SK-N-SH (cell line): ENCODE measurements at regions not wholly inside any gene's neighbourhood (a gene's known extent, or its start where the extent isn't known, plus 50 kb on each side); places are given as distances from the start of the nearest gene placed in this dataset.

Experiments
- GABPA ChIP-seq: IDR thresholded peaks from 2 replicates; pipeline ENCODE4 v1.4.0; 2012; ENCODE audit warnings: low read depth, mild to moderate bottlenecking
- GATA2 ChIP-seq: sonication (generic); formaldehyde crosslinking; IDR thresholded peaks from 2 replicates; pipeline ENCODE4 v1.5.0; 2020; ENCODE audit warnings: mild to moderate bottlenecking, missing genetic modification reagents
- JUND ChIP-seq: IDR thresholded peaks from 2 replicates; pipeline ENCODE4 v1.4.0; 2012
- RAD21 ChIP-seq: IDR thresholded peaks from 2 replicates; pipeline ENCODE4 v1.6.1; 2012; ENCODE audit warnings: mild to moderate bottlenecking, low read length
- SMC3 ChIP-seq: IDR thresholded peaks from 2 replicates; pipeline ENCODE4 v1.6.1; 2012; ENCODE audit warnings: low read depth, low read length, improper control_type of control experiment
- TAF1 ChIP-seq: IDR thresholded peaks from 2 replicates; pipeline ENCODE4 v1.6.1; 2012; ENCODE audit warnings: low read depth, mild to moderate bottlenecking, low read length, moderate library complexity, borderline replicate concordance
- TEAD4 ChIP-seq: IDR thresholded peaks from 2 replicates; pipeline ENCODE4 v1.4.0; 2012; ENCODE audit warnings: mild to moderate bottlenecking, borderline replicate concordance; ENCODE audit not compliant: insufficient read depth
- TF ChIP-seq, protein P1 (sequence below): fragments of 200-600 bp; sonication (generic); IDR thresholded peaks from 2 replicates; pipeline ENCODE4 v1.6.1; 2017; ENCODE audit warnings: antibody characterized with exemption, mild to moderate bottlenecking, moderate library complexity

DNA sequence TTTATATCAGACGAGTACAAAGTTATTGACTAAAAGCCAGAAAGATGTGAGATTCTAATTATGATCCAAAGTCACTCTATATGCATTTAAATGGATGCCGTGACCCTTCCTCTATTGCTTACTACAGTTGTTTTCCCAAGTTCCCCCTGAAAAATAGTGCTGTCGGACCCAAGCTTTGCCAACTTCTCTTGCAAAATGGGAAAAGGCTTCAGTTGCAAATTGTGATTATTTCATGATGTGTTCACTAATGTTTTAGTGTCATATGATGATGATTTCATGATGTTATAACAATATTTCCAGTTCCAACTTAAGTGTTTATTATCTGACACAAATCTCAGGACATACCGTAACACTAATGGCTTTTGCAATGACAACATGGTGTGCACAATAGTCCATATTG is 534.6 kb upstream of the ATP2B1 start:
- TF ChIP-seq TEAD4 (no peak), GABPA (no peak), JUND (no peak), RAD21 (no peak), TAF1 (no peak), GATA2 (no peak), SMC3 (no peak)
- TF ChIP-seq, protein P1, sequence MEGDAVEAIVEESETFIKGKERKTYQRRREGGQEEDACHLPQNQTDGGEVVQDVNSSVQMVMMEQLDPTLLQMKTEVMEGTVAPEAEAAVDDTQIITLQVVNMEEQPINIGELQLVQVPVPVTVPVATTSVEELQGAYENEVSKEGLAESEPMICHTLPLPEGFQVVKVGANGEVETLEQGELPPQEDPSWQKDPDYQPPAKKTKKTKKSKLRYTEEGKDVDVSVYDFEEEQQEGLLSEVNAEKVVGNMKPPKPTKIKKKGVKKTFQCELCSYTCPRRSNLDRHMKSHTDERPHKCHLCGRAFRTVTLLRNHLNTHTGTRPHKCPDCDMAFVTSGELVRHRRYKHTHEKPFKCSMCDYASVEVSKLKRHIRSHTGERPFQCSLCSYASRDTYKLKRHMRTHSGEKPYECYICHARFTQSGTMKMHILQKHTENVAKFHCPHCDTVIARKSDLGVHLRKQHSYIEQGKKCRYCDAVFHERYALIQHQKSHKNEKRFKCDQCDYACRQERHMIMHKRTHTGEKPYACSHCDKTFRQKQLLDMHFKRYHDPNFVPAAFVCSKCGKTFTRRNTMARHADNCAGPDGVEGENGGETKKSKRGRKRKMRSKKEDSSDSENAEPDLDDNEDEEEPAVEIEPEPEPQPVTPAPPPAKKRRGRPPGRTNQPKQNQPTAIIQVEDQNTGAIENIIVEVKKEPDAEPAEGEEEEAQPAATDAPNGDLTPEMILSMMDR: no peak
